HUES6 (cell line): ENCODE measurements at regions not wholly inside any gene's neighbourhood (a gene's known extent, or its start where the extent isn't known, plus 50 kb on each side); places are given as distances from the start of the nearest gene placed in this dataset.
"Not testable (repeated sequence)": the region's sequence is repeated elsewhere in the genome, so short reads cannot be mapped to it uniquely, and the experiment has no call there.

Experiments used
- H3K27ac ChIP-seq: 2 replicates; pipeline ENCODE4 v1.7.0; 2013; ENCODE audit warnings: low read depth, mild to moderate bottlenecking, low read length, inconsistent platforms
- H3K27me3 ChIP-seq: 2 replicates; pipeline ENCODE4 v1.6.1; 2013; ENCODE audit warnings: low read length; ENCODE audit not compliant: control insufficient read depth, insufficient read depth
- H3K36me3 ChIP-seq: 2 replicates; pipeline ENCODE4 v1.6.1; 2013; ENCODE audit warnings: low read length; ENCODE audit not compliant: control insufficient read depth, insufficient read depth
- H3K4me1 ChIP-seq: 2 replicates; pipeline ENCODE4 v1.6.1; 2013; ENCODE audit warnings: low read length; ENCODE audit not compliant: control insufficient read depth, insufficient read depth
- H3K4me3 ChIP-seq: 2 replicates; pipeline ENCODE4 v1.5.1; 2013; ENCODE audit warnings: low read depth, low read length
- H3K9ac ChIP-seq: one replicate; pipeline ENCODE4 v1.6.1; 2013; ENCODE audit warnings: mild to moderate bottlenecking, low read length
- H3K9me3 ChIP-seq: 2 replicates; pipeline ENCODE4 v1.6.1; 2013; ENCODE audit warnings: low read depth, low read length; ENCODE audit not compliant: control insufficient read depth, insufficient read depth

DNA sequence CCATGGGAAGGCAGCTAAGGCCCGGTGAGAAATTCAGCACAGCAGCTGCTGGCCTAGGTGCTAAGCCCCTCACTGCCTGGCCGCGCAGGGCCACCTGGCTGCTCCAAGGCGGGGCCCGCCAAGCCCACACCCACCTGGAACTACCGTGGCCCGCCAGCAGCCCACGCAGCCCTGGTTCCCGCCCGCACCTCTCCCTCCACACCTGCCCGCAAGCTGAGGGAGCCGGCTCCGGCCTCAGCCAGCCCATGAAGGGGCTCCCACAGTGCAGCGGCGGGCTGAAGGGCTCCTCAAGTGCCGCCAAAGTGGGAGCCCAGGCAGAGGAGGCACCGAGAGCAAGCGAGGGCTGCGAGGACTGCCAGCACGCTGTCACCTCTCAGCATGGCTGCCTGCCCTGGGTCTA lies 146.9 kb upstream of the APOOL start:
- not testable (repeated sequence) for H3K36me3 ChIP-seq, H3K9ac ChIP-seq, H3K27ac ChIP-seq, H3K4me1 ChIP-seq, H3K4me3 ChIP-seq, H3K27me3 ChIP-seq
- H3K9me3 ChIP-seq: peaks cover 14% of the 10 kb centered on the region

- not testable (repeated sequence) for H3K4me1 ChIP-seq, H3K9me3 ChIP-seq, H3K36me3 ChIP-seq, H3K27ac ChIP-seq, H3K9ac ChIP-seq, H3K4me3 ChIP-seq, H3K27me3 ChIP-seq
Measured at GRCh38 chrX:84858771-84859170, 144.9 kb upstream of the APOOL start.

DNA sequence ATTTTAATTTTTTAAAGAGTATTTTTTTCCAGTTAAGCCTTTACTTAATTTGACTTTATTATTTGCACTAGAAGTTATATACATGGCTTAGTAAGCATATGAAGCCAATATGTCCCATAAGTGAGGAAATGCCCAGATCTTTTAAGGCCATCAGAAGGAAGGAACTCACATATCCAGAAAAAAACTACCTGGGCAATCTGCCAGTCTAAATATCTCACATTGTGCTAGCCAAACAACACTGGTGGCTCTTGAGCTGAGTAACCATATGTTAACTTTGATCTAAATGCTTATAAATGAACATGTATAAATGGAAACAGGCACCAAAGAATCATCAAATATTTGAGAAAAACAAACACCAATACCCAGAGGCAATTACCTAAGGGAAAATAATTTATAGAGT lies 138.6 kb upstream of the APOOL start:
- H3K4me3 ChIP-seq: no peak overlapping the region
- no peaks in the 10 kb centered on the region for H3K27me3 ChIP-seq
- H3K9me3 ChIP-seq: peaks cover 8% of the 10 kb centered on the region
- H3K4me1 ChIP-seq: no peaks in the 10 kb centered on the region
- no peaks in the 10 kb centered on the region for H3K36me3 ChIP-seq
- H3K9ac ChIP-seq: no peak overlapping the region
- H3K27ac ChIP-seq: no peak overlapping the region

DNA sequence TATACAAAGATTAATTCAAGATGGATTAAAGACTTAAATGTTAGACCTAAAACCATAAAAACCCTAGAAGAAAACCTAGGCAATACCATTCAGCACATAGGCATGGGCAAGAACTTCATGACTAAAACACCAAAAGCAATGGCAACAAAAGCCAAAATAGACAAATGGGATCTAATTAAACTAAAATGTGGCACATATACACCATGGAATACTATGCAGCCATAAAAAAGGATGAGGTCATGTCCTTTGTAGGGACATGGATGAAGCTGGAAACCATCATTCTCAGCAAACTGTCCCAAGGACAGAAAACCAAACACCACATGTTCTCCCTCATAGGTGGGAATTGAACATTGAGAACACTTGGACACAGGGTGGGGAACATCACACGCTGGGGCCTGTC lies 133.4 kb upstream of the APOOL start:
- H3K36me3 ChIP-seq, H3K9ac ChIP-seq, H3K27me3 ChIP-seq, H3K4me1 ChIP-seq, H3K27ac ChIP-seq, H3K9me3 ChIP-seq, H3K4me3 ChIP-seq: not testable (repeated sequence)

- H3K4me1 ChIP-seq, H3K9me3 ChIP-seq, H3K9ac ChIP-seq, H3K36me3 ChIP-seq, H3K27me3 ChIP-seq, H3K27ac ChIP-seq, H3K4me3 ChIP-seq: not testable (repeated sequence)
Measured at GRCh38 chrX:84872160-84872771, 131.4 kb upstream of the APOOL start.

GRCh38 chrX:84873176-84873575 lies 130.5 kb upstream of the APOOL start:
- Histone ChIP-seq H3K27ac (no peak overlapping the region), H3K9me3 (no peaks in the 10 kb centered on the region), H3K27me3 (no peaks in the 10 kb centered on the region), H3K4me1 (peaks cover 7% of the 10 kb centered on the region), H3K36me3 (no peaks in the 10 kb centered on the region), H3K9ac (no peak overlapping the region), H3K4me3 (no peak overlapping the region)

DNA sequence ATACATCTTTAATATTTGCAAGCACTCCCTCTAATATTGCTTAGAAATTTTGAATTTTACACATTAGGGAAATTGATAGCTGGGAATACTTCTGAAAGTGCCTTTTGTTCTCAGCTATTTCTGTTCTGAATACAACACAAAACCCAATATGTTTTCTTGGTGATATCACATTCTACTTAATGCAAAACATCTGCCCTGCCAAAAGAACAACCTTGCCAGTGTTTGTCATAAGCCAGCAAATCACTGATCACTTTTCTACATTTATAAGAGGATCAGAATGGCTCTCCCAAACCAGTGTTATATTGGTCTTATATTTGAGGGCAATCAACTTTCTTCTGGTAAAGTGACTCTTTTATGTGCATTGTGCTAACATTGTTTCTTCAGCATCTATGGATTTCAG lies 126.8 kb upstream of the APOOL start:
- Histone ChIP-seq H3K27ac (no peak overlapping the region), H3K9ac (no peak overlapping the region), H3K9me3 (0 out of 2 replicates have a peak, but pooled peaks cover 6% of the 10 kb centered on the region), H3K4me3 (no peak overlapping the region), H3K27me3 (no peaks in the 10 kb centered on the region), H3K4me1 (peaks cover 7% of the 10 kb centered on the region), H3K36me3 (no peaks in the 10 kb centered on the region)

- H3K27me3 ChIP-seq: no peaks in the 10 kb centered on the region; the same call in 1 of the 2 replicates
- 0 out of 2 replicates have a peak, but pooled peaks cover 9% of the 10 kb centered on the region for H3K9me3 ChIP-seq
- H3K4me3 ChIP-seq: no peak overlapping the region
- H3K4me1 ChIP-seq: no peaks in the 10 kb centered on the region
- no peak overlapping the region for H3K27ac ChIP-seq
- H3K36me3 ChIP-seq: no peaks in the 10 kb centered on the region; the same call in 1 of the 2 replicates
- H3K9ac ChIP-seq: no peak overlapping the region
Measured at GRCh38 chrX:84893897-84894296, 109.8 kb upstream of the APOOL start.

GRCh38 chrX:84907324-84907968 lies 96.2 kb upstream of the APOOL start:
- Histone ChIP-seq H3K27me3 (no peaks in the 10 kb centered on the region), H3K36me3 (no peaks in the 10 kb centered on the region), H3K9me3 (peaks cover 4% of the 10 kb centered on the region; the same call in 1 of the 2 replicates), H3K4me1 (no peaks in the 10 kb centered on the region), H3K27ac (no peak overlapping the region), H3K4me3 (no peak overlapping the region), H3K9ac (no peak overlapping the region)

DNA sequence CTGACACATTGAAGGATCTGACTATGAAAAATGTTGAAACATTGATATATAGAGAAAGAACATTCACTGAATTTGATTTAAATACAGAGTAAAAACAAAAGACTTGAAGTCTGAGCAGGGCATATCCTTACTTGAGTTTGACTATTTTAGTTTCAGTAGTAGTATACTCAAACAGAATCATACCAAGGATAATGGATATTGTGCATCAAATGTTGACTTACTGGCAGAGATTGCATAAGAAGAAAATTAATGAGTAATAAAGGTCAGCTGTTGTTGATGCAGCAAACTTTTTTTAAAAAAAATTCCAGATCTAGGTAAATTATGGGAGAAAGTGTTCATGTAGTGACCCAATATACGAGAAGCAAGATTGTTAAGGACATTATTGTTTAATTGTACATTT lies 94.5 kb upstream of the APOOL start:
- H3K9me3 ChIP-seq: no peaks in the 10 kb centered on the region
- H3K9ac ChIP-seq: no peak overlapping the region
- H3K4me3 ChIP-seq: no peak overlapping the region
- H3K4me1 ChIP-seq: no peaks in the 10 kb centered on the region
- no peaks in the 10 kb centered on the region for H3K27me3 ChIP-seq
- H3K36me3 ChIP-seq: no peaks in the 10 kb centered on the region
- H3K27ac ChIP-seq: no peak overlapping the region

GRCh38 chrX:84924624-84925023 lies 79.1 kb upstream of the APOOL start:
- Histone ChIP-seq H3K4me3 (no peak overlapping the region), H3K36me3 (peaks cover 3% of the 10 kb centered on the region; the same call in 1 of the 2 replicates), H3K4me1 (no peaks in the 10 kb centered on the region), H3K27me3 (no peaks in the 10 kb centered on the region; the same call in 1 of the 2 replicates), H3K9ac (no peak overlapping the region), H3K9me3 (peaks cover 39% of the 10 kb centered on the region; the same call in 1 of the 2 replicates), H3K27ac (no peak overlapping the region)
